ENCODE measurements at regions not wholly inside any gene's neighbourhood (a gene's known extent, or its start where the extent isn't known, plus 50 kb on each side); places are given as distances from the start of the nearest gene placed in this dataset.

GRCh38 chr3:189084620-189085019 is 87.2 kb upstream of the TPRG1 start:
- 93% methylated on average over 4 of the region's 4 CpGs for WGBS (ENCODE audit: missing lambda C conversion rate)
- no peak for TF ChIP-seq HES2 (IDR thresholded peaks at IDR 0.05)
- TF ChIP-seq, protein P1, sequence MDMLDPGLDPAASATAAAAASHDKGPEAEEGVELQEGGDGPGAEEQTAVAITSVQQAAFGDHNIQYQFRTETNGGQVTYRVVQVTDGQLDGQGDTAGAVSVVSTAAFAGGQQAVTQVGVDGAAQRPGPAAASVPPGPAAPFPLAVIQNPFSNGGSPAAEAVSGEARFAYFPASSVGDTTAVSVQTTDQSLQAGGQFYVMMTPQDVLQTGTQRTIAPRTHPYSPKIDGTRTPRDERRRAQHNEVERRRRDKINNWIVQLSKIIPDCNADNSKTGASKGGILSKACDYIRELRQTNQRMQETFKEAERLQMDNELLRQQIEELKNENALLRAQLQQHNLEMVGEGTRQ (IDR thresholded peaks at IDR 0.05), result no peak
- no peak for TF ChIP-seq HOXB5 (CRISPR knock-in tag; IDR thresholded peaks at IDR 0.05)
- TF ChIP-seq BHLHE40 (IDR thresholded peaks at IDR 0.05; ENCODE audit: low read depth, low read length), result no peak
- no peak for TF ChIP-seq GATA3 (IDR thresholded peaks at IDR 0.05; ENCODE audit: borderline replicate concordance)
- TF ChIP-seq KDM5A (IDR thresholded peaks at IDR 0.05), result no peak
- no peak for TF ChIP-seq EP300 (IDR thresholded peaks at IDR 0.05)
- no peak for TF ChIP-seq TP53 (CRISPR knock-in tag; IDR thresholded peaks at IDR 0.05)
- TF ChIP-seq RCOR1 (IDR thresholded peaks at IDR 0.05; ENCODE audit: low read depth, low read length), result no peak
- TF ChIP-seq MAFK (IDR thresholded peaks at IDR 0.05; ENCODE audit: partially characterized antibody), result no peak
- CTCF ChIA-PET, result no interaction called here
- H3K27ac ChIP-seq, result no peak overlapping the region
- no peak overlapping the region for H3K4me2 ChIP-seq
- no peak for DNase-seq (ENCODE audit: low read depth in 1 of 2, low spot score in 1 of 2)
- ATAC-seq, result no peak
- H3K9me3 ChIP-seq, result no peaks in the 10 kb centered on the region
- H3K4me1 ChIP-seq, result no peaks in the 10 kb centered on the region
- no peak for FAIRE-seq
- POLR2A ChIA-PET, result no interaction called here
- H3K4me3 ChIP-seq, result no peak overlapping the region

GRCh38 chr3:189092547-189092946 is 79.2 kb upstream of the TPRG1 start:
- POLR2A ChIA-PET, result no interaction called here
- WGBS (ENCODE audit: missing lambda C conversion rate), result 70% methylated on average over 4 of the region's 4 CpGs
- ATAC-seq (no peak), FAIRE-seq (no peak), DNase-seq (ENCODE audit: low read depth in 1 of 2, low spot score in 1 of 2) (no peak)
- no peaks in the 10 kb centered on the region for H3K9me3 ChIP-seq
- TF ChIP-seq RFX5 (IDR thresholded peaks at IDR 0.05), result no peak
- no peak for TF ChIP-seq HOXA7 (CRISPR knock-in tag; IDR thresholded peaks at IDR 0.05)
- no peak for TF ChIP-seq POLR2A (IDR thresholded peaks at IDR 0.05; ENCODE audit: low read length)
- TF ChIP-seq, protein P2, sequence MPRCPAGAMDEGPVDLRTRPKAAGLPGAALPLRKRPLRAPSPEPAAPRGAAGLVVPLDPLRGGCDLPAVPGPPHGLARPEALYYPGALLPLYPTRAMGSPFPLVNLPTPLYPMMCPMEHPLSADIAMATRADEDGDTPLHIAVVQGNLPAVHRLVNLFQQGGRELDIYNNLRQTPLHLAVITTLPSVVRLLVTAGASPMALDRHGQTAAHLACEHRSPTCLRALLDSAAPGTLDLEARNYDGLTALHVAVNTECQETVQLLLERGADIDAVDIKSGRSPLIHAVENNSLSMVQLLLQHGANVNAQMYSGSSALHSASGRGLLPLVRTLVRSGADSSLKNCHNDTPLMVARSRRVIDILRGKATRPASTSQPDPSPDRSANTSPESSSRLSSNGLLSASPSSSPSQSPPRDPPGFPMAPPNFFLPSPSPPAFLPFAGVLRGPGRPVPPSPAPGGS (IDR thresholded peaks at IDR 0.05), result no peak
- TF ChIP-seq NPAS2 (CRISPR knock-in tag; IDR thresholded peaks at IDR 0.05; ENCODE audit: borderline replicate concordance), result no peak
- no peak for TF ChIP-seq RCOR1 (IDR thresholded peaks at IDR 0.05; ENCODE audit: low read depth, low read length)
- no peak for TF ChIP-seq PHF8 (IDR thresholded peaks at IDR 0.05; ENCODE audit: borderline replicate concordance, low read depth)
- no peak for TF ChIP-seq HES2 (IDR thresholded peaks at IDR 0.05)
- TF ChIP-seq, protein P3, sequence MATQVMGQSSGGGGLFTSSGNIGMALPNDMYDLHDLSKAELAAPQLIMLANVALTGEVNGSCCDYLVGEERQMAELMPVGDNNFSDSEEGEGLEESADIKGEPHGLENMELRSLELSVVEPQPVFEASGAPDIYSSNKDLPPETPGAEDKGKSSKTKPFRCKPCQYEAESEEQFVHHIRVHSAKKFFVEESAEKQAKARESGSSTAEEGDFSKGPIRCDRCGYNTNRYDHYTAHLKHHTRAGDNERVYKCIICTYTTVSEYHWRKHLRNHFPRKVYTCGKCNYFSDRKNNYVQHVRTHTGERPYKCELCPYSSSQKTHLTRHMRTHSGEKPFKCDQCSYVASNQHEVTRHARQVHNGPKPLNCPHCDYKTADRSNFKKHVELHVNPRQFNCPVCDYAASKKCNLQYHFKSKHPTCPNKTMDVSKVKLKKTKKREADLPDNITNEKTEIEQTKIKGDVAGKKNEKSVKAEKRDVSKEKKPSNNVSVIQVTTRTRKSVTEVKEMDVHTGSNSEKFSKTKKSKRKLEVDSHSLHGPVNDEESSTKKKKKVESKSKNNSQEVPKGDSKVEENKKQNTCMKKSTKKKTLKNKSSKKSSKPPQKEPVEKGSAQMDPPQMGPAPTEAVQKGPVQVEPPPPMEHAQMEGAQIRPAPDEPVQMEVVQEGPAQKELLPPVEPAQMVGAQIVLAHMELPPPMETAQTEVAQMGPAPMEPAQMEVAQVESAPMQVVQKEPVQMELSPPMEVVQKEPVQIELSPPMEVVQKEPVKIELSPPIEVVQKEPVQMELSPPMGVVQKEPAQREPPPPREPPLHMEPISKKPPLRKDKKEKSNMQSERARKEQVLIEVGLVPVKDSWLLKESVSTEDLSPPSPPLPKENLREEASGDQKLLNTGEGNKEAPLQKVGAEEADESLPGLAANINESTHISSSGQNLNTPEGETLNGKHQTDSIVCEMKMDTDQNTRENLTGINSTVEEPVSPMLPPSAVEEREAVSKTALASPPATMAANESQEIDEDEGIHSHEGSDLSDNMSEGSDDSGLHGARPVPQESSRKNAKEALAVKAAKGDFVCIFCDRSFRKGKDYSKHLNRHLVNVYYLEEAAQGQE (IDR thresholded peaks at IDR 0.05), result no peak
- TF ChIP-seq CHD2 (IDR thresholded peaks at IDR 0.05; ENCODE audit: low read length, partially characterized antibody), result no peak
- TF ChIP-seq ATOH8 (CRISPR knock-in tag; IDR thresholded peaks at IDR 0.05; ENCODE audit: low read depth), result no peak
- H3K4me3 ChIP-seq, result no peak overlapping the region
- no peak overlapping the region for H3K4me2 ChIP-seq
- no peaks in the 10 kb centered on the region for H3K4me1 ChIP-seq
- no peak overlapping the region for H3K27ac ChIP-seq
- CTCF ChIA-PET, result no interaction called here

Data from A549 (cell line).